ENCODE measurements at regions not wholly inside any gene's neighbourhood (a gene's known extent, or its start where the extent isn't known, plus 50 kb on each side); places are given as distances from the start of the nearest gene placed in this dataset.

GRCh38 chr2:215866606-215867005 is 146.7 kb downstream of the MREG start:
- no peaks in the 10 kb centered on the region for H3F3A ChIP-seq (ENCODE audit: low read depth)
- H3K79me2 ChIP-seq (ENCODE audit: insufficient read depth, low read length) = no peaks in the 10 kb centered on the region
- H3K4me2 ChIP-seq (ENCODE audit: low read depth, low read length, poor library complexity, severe bottlenecking) = no peak overlapping the region
- TF ChIP-seq EZH2phosphoT487 (IDR thresholded peaks at IDR 0.05; ENCODE audit: borderline replicate concordance) = no peak
- TF ChIP-seq CTCF (conservative IDR thresholded peaks at IDR 0.05; ENCODE audit: low read length) = no peak
- H4K20me1 ChIP-seq (ENCODE audit: insufficient read depth, low read length, poor library complexity, severe bottlenecking) = no peaks in the 10 kb centered on the region
- no peak overlapping the region for H2AFZ ChIP-seq (ENCODE audit: low read length)
- H3K4me3 ChIP-seq (ENCODE audit: low read length, poor library complexity, severe bottlenecking) = no peak overlapping the region
- H3K36me3 ChIP-seq (ENCODE audit: insufficient read depth, low read length) = no peaks in the 10 kb centered on the region
- no peaks in the 10 kb centered on the region for H3K4me1 ChIP-seq (ENCODE audit: insufficient read depth, low read length, poor library complexity, severe bottlenecking)
- no peak overlapping the region for H3K9ac ChIP-seq (ENCODE audit: low read depth, low read length, poor library complexity, severe bottlenecking)
- H3K27me3 ChIP-seq (ENCODE audit: insufficient read depth, low read length, poor library complexity, severe bottlenecking) = no peaks in the 10 kb centered on the region
- H3K9me2 ChIP-seq (replicated peaks; ENCODE audit: low read depth, low read length) = no peaks in the 10 kb centered on the region
- no peaks in the 10 kb centered on the region for H3K9me3 ChIP-seq (ENCODE audit: insufficient read depth, low read depth, low read length)

DNA sequence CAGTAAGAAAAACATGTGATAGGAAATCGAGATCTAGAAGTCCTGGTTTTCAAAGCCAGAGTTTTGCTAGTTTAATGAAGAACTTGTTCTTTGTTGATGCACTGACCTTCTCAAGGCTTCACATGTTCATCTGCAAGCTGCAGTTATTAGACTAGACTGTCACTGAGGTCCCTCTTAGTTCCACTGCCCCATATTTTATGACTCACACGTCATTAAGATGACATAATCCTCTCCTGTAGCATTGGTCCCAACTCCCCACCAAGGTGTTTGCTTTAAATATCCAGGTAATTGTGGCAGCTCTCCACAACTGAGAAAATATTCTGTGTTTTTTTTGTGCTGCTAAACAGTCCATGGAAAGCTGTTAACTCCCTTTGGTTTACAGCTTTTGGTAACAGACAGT is 149.7 kb downstream of the MREG start:
- no peaks in the 10 kb centered on the region for H3F3A ChIP-seq (ENCODE audit: low read depth)
- H3K9me2 ChIP-seq (replicated peaks; ENCODE audit: low read depth, low read length) = no peaks in the 10 kb centered on the region
- TF ChIP-seq EZH2phosphoT487 (IDR thresholded peaks at IDR 0.05; ENCODE audit: borderline replicate concordance) = no peak
- no peak for TF ChIP-seq CTCF (conservative IDR thresholded peaks at IDR 0.05; ENCODE audit: low read length)
- H3K9me3 ChIP-seq (ENCODE audit: insufficient read depth, low read depth, low read length) = no peaks in the 10 kb centered on the region
- no peaks in the 10 kb centered on the region for H3K4me1 ChIP-seq (ENCODE audit: insufficient read depth, low read length, poor library complexity, severe bottlenecking)
- no peaks in the 10 kb centered on the region for H3K36me3 ChIP-seq (ENCODE audit: insufficient read depth, low read length)
- no peaks in the 10 kb centered on the region for H3K79me2 ChIP-seq (ENCODE audit: insufficient read depth, low read length)
- H3K4me2 ChIP-seq (ENCODE audit: low read depth, low read length, poor library complexity, severe bottlenecking) = no peak overlapping the region
- H3K4me3 ChIP-seq (ENCODE audit: low read length, poor library complexity, severe bottlenecking) = no peak overlapping the region
- no peak overlapping the region for H3K9ac ChIP-seq (ENCODE audit: low read depth, low read length, poor library complexity, severe bottlenecking)
- no peaks in the 10 kb centered on the region for H3K27me3 ChIP-seq (ENCODE audit: insufficient read depth, low read length, poor library complexity, severe bottlenecking)
- H4K20me1 ChIP-seq (ENCODE audit: insufficient read depth, low read length, poor library complexity, severe bottlenecking) = no peaks in the 10 kb centered on the region
- H2AFZ ChIP-seq (ENCODE audit: low read length) = no peak overlapping the region

GRCh38 chr2:215862351-215862771 is 151.0 kb downstream of the MREG start:
- Histone ChIP-seq H3K27me3 (ENCODE audit: insufficient read depth, low read length, poor library complexity, severe bottlenecking) (no peaks in the 10 kb centered on the region), H3K9me2 (replicated peaks; ENCODE audit: low read depth, low read length) (no peaks in the 10 kb centered on the region), H4K20me1 (ENCODE audit: insufficient read depth, low read length, poor library complexity, severe bottlenecking) (no peaks in the 10 kb centered on the region), H3F3A (ENCODE audit: low read depth) (no peaks in the 10 kb centered on the region), H3K9ac (ENCODE audit: low read depth, low read length, poor library complexity, severe bottlenecking) (no peak overlapping the region), H3K36me3 (ENCODE audit: insufficient read depth, low read length) (no peaks in the 10 kb centered on the region), H2AFZ (ENCODE audit: low read length) (no peak overlapping the region), H3K4me2 (ENCODE audit: low read depth, low read length, poor library complexity, severe bottlenecking) (no peak overlapping the region), H3K79me2 (ENCODE audit: insufficient read depth, low read length) (no peaks in the 10 kb centered on the region), H3K9me3 (ENCODE audit: insufficient read depth, low read depth, low read length) (no peaks in the 10 kb centered on the region), H3K4me1 (ENCODE audit: insufficient read depth, low read length, poor library complexity, severe bottlenecking) (no peaks in the 10 kb centered on the region), H3K4me3 (ENCODE audit: low read length, poor library complexity, severe bottlenecking) (no peak overlapping the region)
- TF ChIP-seq CTCF (conservative IDR thresholded peaks at IDR 0.05; ENCODE audit: low read length) = no peak
- TF ChIP-seq EZH2phosphoT487 (IDR thresholded peaks at IDR 0.05; ENCODE audit: borderline replicate concordance) = no peak
